ENCODE measurements at regions not wholly inside any gene's neighbourhood (a gene's known extent, or its start where the extent isn't known, plus 50 kb on each side); places are given as distances from the start of the nearest gene placed in this dataset.
"Not testable (repeated sequence)": the region's sequence is repeated elsewhere in the genome, so short reads cannot be mapped to it uniquely, and the experiment has no call there.

GRCh38 chr5:167284222-167284890 is 1007.1 kb upstream of the WWC1 start:
- DNase-seq (ENCODE audit: low read depth) = peak; percentile 19

- no peak for DNase-seq (ENCODE audit: low read depth)
Measured at GRCh38 chr5:167285591-167285990, 1005.9 kb upstream of the WWC1 start.

- DNase-seq (ENCODE audit: low read depth) = no peak
Measured at GRCh38 chr5:167286891-167287290, 1004.6 kb upstream of the WWC1 start.

GRCh38 chr5:167290478-167290877 is 1001.0 kb upstream of the WWC1 start:
- no peak for DNase-seq (ENCODE audit: low read depth)

GRCh38 chr5:167294882-167295680 is 996.4 kb upstream of the WWC1 start:
- peak; percentile 83 for DNase-seq (ENCODE audit: low read depth)

- peak; percentile 12 for DNase-seq (ENCODE audit: low read depth)
Measured at GRCh38 chr5:167295681-167296005, 995.8 kb upstream of the WWC1 start.

GRCh38 chr5:167296066-167296465 is 995.4 kb upstream of the WWC1 start:
- no peak for DNase-seq (ENCODE audit: low read depth)

GRCh38 chr5:167296661-167297060 is 994.8 kb upstream of the WWC1 start:
- DNase-seq (ENCODE audit: low read depth) = no peak

- not testable (repeated sequence) for DNase-seq (ENCODE audit: low read depth)
Measured at GRCh38 chr5:167299861-167300260, 991.6 kb upstream of the WWC1 start.

- no peak for DNase-seq (ENCODE audit: low read depth)
Measured at GRCh38 chr5:167303582-167303981, 987.9 kb upstream of the WWC1 start.

- DNase-seq (ENCODE audit: low read depth) = no peak
Measured at GRCh38 chr5:167304834-167305469, 986.5 kb upstream of the WWC1 start.

- DNase-seq (ENCODE audit: low read depth) = no peak
Measured at GRCh38 chr5:167305591-167306213, 985.7 kb upstream of the WWC1 start.

- DNase-seq (ENCODE audit: low read depth) = no peak
Measured at GRCh38 chr5:167307042-167307441, 984.4 kb upstream of the WWC1 start.

GRCh38 chr5:167308466-167308865 is 983.0 kb upstream of the WWC1 start:
- DNase-seq (ENCODE audit: low read depth) = no peak

- DNase-seq (ENCODE audit: low read depth) = no peak
Measured at GRCh38 chr5:167309941-167310517, 981.4 kb upstream of the WWC1 start.

GRCh38 chr5:167311340-167311739 is 980.1 kb upstream of the WWC1 start:
- DNase-seq (ENCODE audit: low read depth) = no peak

- DNase-seq (ENCODE audit: low read depth) = no peak
Measured at GRCh38 chr5:167312225-167312624, 979.2 kb upstream of the WWC1 start.

- no peak for DNase-seq (ENCODE audit: low read depth)
Measured at GRCh38 chr5:167315762-167316161, 975.7 kb upstream of the WWC1 start.

- no peak for DNase-seq (ENCODE audit: low read depth)
Measured at GRCh38 chr5:167317884-167318283, 973.6 kb upstream of the WWC1 start.

- DNase-seq (ENCODE audit: low read depth) = no peak
Measured at GRCh38 chr5:167319243-167319642, 972.2 kb upstream of the WWC1 start.

- DNase-seq (ENCODE audit: low read depth) = no peak
Measured at GRCh38 chr5:167320019-167320418, 971.4 kb upstream of the WWC1 start.

- DNase-seq (ENCODE audit: low read depth) = no peak
Measured at GRCh38 chr5:167332309-167332708, 959.1 kb upstream of the WWC1 start.

Measured in fibroblast of gingiva (primary cell).